Choroid plexus epithelial cell (primary cell): ENCODE measurements at regions not wholly inside any gene's neighbourhood (a gene's known extent, or its start where the extent isn't known, plus 50 kb on each side); places are given as distances from the start of the nearest gene placed in this dataset.

Experiments
- DNase-seq: peaks from one replicate; pipeline ENCODE4 v3.0.0-alpha.2; 2010; ENCODE audit warnings: low read depth
- H3K4me3 ChIP-seq: 2 replicates; pipeline ENCODE4 v1.5.1; 2011; ENCODE audit warnings: low read depth, mild to moderate bottlenecking, control low read depth, low read length, moderate library complexity
- CTCF ChIP-seq: conservative IDR thresholded peaks from 2 replicates; pipeline ENCODE4 v1.5.1; 2011; ENCODE audit warnings: low read depth, mild to moderate bottlenecking, control low read depth, inconsistent platforms, low read length, moderate library complexity

- H3K4me3 ChIP-seq, result no peak overlapping the region
- DNase-seq, result no peak
- no peak for TF ChIP-seq CTCF
Observed at GRCh38 chr7:71015252-71015900, 116.6 kb upstream of the GALNT17 start.

- no peak for DNase-seq
- no peak for TF ChIP-seq CTCF
- H3K4me3 ChIP-seq, result no peak overlapping the region
Observed at GRCh38 chr7:71016401-71016800, 115.5 kb upstream of the GALNT17 start.

- no peak for TF ChIP-seq CTCF
- no peak for DNase-seq
- H3K4me3 ChIP-seq, result no peak overlapping the region
Observed at GRCh38 chr7:71017602-71018001, 114.3 kb upstream of the GALNT17 start.

GRCh38 chr7:71019706-71020105, 112.2 kb upstream of the GALNT17 start:
- TF ChIP-seq CTCF, result no peak
- no peak for DNase-seq
- no peak overlapping the region for H3K4me3 ChIP-seq

GRCh38 chr7:71021131-71021530, 110.8 kb upstream of the GALNT17 start:
- no peak overlapping the region for H3K4me3 ChIP-seq
- no peak for TF ChIP-seq CTCF
- no peak for DNase-seq

- TF ChIP-seq CTCF, result no peak
- no peak overlapping the region for H3K4me3 ChIP-seq
- DNase-seq, result no peak
Observed at GRCh38 chr7:71026680-71027079, 105.3 kb upstream of the GALNT17 start.

GRCh38 chr7:71034243-71034642, 97.7 kb upstream of the GALNT17 start:
- no peak for TF ChIP-seq CTCF
- no peak overlapping the region for H3K4me3 ChIP-seq
- no peak for DNase-seq
